Bronchial epithelial cell (primary cell): ENCODE measurements at regions not wholly inside any gene's neighbourhood (a gene's known extent, or its start where the extent isn't known, plus 50 kb on each side); places are given as distances from the start of the nearest gene placed in this dataset.

Experiments used
- DNase-seq: peaks from one replicate; pipeline ENCODE4 v3.0.0-alpha.2; 2010; ENCODE audit warnings: low read depth
- FAIRE-seq: peaks from 2 replicates; lab custom pipeline; 2011; peaks lifted over from hg19 to GRCh38; lab: Jason Lieb, UNC
- H3K27me3 ChIP-seq: 2 replicates; pipeline ENCODE4 v1.5.1; 2011; ENCODE audit warnings: low read length; ENCODE audit not compliant: control insufficient read depth, insufficient read depth
- H3K36me3 ChIP-seq: 2 replicates; pipeline ENCODE4 v1.5.1; 2011; ENCODE audit warnings: low read length; ENCODE audit not compliant: control insufficient read depth, insufficient read depth
- H3K4me3 ChIP-seq: 2 replicates; pipeline ENCODE4 v1.5.1; 2011; ENCODE audit warnings: mild to moderate bottlenecking, low read depth, low read length, control low read depth
- CTCF ChIP-seq: IDR thresholded peaks from 2 replicates; pipeline ENCODE4 v1.5.1; 2011; ENCODE audit warnings: mild to moderate bottlenecking, moderate library complexity, low read length, control low read depth, inconsistent platforms; ENCODE audit not compliant: insufficient read depth, severe bottlenecking

GRCh38 chr13:91025442-91025841 is 322.0 kb upstream of the MIR17HG start:
- no peaks in the 10 kb centered on the region for H3K36me3 ChIP-seq
- FAIRE-seq (no peak), DNase-seq (no peak)
- no peak overlapping the region for H3K4me3 ChIP-seq
- no peaks in the 10 kb centered on the region for H3K27me3 ChIP-seq
- TF ChIP-seq CTCF, result no peak

DNA sequence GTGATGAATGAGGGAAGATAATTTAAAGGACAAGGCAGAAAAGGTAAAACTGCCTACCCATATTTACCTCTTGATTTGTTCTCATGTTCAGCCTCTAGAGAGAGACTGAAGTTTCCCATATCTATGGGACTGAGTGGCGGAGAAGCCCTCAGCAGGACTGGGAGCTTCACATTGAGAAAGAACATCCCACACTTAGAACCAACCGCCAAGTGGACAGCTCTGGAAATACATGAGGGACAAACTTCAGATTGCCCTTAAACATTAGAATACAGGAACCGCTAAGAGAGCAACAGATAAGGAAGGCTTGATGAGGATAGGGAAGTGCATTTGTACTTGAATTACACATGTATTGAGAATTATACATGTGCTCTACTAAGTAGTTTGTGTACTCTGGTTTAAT is 316.0 kb upstream of the MIR17HG start:
- FAIRE-seq (no peak), DNase-seq (no peak)
- Histone ChIP-seq H3K4me3 (no peak overlapping the region), H3K27me3 (no peaks in the 10 kb centered on the region), H3K36me3 (no peaks in the 10 kb centered on the region)
- no peak for TF ChIP-seq CTCF

- DNase-seq, result no peak
- FAIRE-seq, result peak; percentile 43
- TF ChIP-seq CTCF, result no peak
- H3K36me3 ChIP-seq, result no peaks in the 10 kb centered on the region
- H3K4me3 ChIP-seq, result no peak overlapping the region
- H3K27me3 ChIP-seq, result no peaks in the 10 kb centered on the region
These were observed 315.4 kb upstream of the MIR17HG start for GRCh38 chr13:91032104-91032503.

- Histone ChIP-seq H3K4me3 (no peak overlapping the region), H3K27me3 (no peaks in the 10 kb centered on the region), H3K36me3 (no peaks in the 10 kb centered on the region)
- DNase-seq (no peak), FAIRE-seq (no peak)
- TF ChIP-seq CTCF, result no peak
These were observed 310.6 kb upstream of the MIR17HG start for GRCh38 chr13:91036886-91037285.

GRCh38 chr13:91042870-91043269 is 304.6 kb upstream of the MIR17HG start:
- Histone ChIP-seq H3K27me3 (no peaks in the 10 kb centered on the region), H3K4me3 (no peak overlapping the region), H3K36me3 (no peaks in the 10 kb centered on the region)
- no peak for DNase-seq
- FAIRE-seq, result no peak
- TF ChIP-seq CTCF, result no peak

DNA sequence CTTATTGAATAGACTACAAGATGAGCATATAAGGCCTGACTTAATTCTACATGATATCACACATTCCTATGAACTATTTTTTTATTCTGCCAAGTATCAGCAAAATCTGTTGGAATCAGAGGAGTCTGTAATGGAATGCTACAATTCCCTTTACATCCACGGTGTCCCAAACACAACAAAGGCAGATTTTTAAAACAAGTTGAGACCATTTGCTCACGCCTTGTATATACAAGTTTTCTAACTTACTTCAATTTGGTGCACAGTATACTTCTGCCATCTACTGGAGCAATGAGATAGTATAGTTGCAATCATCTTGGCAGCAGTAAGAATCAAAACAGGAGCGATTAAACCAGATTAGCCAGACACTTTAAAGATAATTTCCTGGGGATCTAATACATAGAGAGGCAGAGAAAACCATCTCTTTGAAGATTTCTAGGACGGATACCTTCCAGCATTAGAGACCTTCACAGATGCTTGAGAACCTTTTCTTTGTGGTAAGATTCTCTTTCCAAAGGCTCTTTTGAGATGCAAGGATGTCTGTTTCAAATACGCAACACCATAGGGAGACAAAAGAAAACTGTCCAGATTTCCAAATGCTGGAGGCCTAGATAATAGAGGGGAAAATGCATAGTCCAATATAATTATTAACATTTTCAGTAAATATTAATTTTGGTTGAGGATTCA is 302.0 kb upstream of the MIR17HG start:
- DNase-seq (peak; percentile 28), FAIRE-seq (no peak)
- H3K4me3 ChIP-seq, result no peak overlapping the region
- no peaks in the 10 kb centered on the region for H3K27me3 ChIP-seq
- peak; percentile 30 for TF ChIP-seq CTCF
- H3K36me3 ChIP-seq, result no peaks in the 10 kb centered on the region
